HTR-8/SVneo (cell line): ENCODE measurements at regions not wholly inside any gene's neighbourhood (a gene's known extent, or its start where the extent isn't known, plus 50 kb on each side); places are given as distances from the start of the nearest gene placed in this dataset.
A peak's percentile ranks its signal among the peaks of the same experiment; 100 is the strongest.
"Not testable (repeated sequence)": the region's sequence is repeated elsewhere in the genome, so short reads cannot be mapped to it uniquely, and the experiment has no call there.

Experiments
- DNase-seq: peaks from one replicate; pipeline ENCODE4 v3.0.0; 2011; ENCODE audit warnings: low spot score, mixed read lengths; ENCODE audit not compliant: insufficient read length
- FAIRE-seq: peaks from 2 replicates; lab custom pipeline; 2011; peaks lifted over from hg19 to GRCh38; lab: Jason Lieb, UNC

- FAIRE-seq = not testable (repeated sequence)
These were observed 72.4 kb downstream of the HNRNPD start for GRCh38 chr4:82301390-82301789.

GRCh38 chr4:82293304-82293703, 80.5 kb downstream of the HNRNPD start:
- FAIRE-seq (no peak), DNase-seq (no peak)

More at GRCh38 chr4:82301390-82301789, 72.4 kb downstream of the HNRNPD start:
- not testable (repeated sequence) for DNase-seq

GRCh38 chr4:82287720-82288119, 86.1 kb downstream of the HNRNPD start:
- DNase-seq (no peak), FAIRE-seq (no peak)

GRCh38 chr4:82284858-82285805, 88.7 kb downstream of the HNRNPD start:
- DNase-seq = peak; percentile 93
- peak; percentile 94 for FAIRE-seq

- FAIRE-seq (no peak), DNase-seq (no peak)
These were observed 89.3 kb downstream of the HNRNPD start for GRCh38 chr4:82284475-82284857.

GRCh38 chr4:82282875-82283274, 90.9 kb downstream of the HNRNPD start:
- no peak for FAIRE-seq
- no peak for DNase-seq

- not testable (repeated sequence) for FAIRE-seq, DNase-seq
These were observed 94.2 kb downstream of the HNRNPD start for GRCh38 chr4:82279550-82279949.

- FAIRE-seq (no peak), DNase-seq (no peak)
These were observed 97.5 kb downstream of the HNRNPD start for GRCh38 chr4:82276332-82276640.

- FAIRE-seq (no peak), DNase-seq (no peak)
These were observed 98.1 kb downstream of the HNRNPD start for GRCh38 chr4:82275431-82276331.

GRCh38 chr4:82274700-82275099, 99.1 kb downstream of the HNRNPD start:
- DNase-seq, FAIRE-seq: not testable (repeated sequence)

- DNase-seq, FAIRE-seq: not testable (repeated sequence)
These were observed 101.3 kb downstream of the HNRNPD start for GRCh38 chr4:82272523-82272922.

- not testable (repeated sequence) for FAIRE-seq, DNase-seq
These were observed 101.8 kb downstream of the HNRNPD start for GRCh38 chr4:82271915-82272480.

- DNase-seq = no peak
- FAIRE-seq = no peak
These were observed 105.0 kb downstream of the HNRNPD start for GRCh38 chr4:82268826-82269193.

GRCh38 chr4:82268050-82268825, 105.6 kb downstream of the HNRNPD start:
- DNase-seq (peak; percentile 34), FAIRE-seq (no peak)

- FAIRE-seq (no peak), DNase-seq (no peak)
These were observed 106.3 kb downstream of the HNRNPD start for GRCh38 chr4:82267506-82267905.

GRCh38 chr4:82266345-82266744, 107.4 kb downstream of the HNRNPD start:
- FAIRE-seq = no peak
- no peak for DNase-seq

- no peak for FAIRE-seq
- no peak for DNase-seq
These were observed 112.7 kb downstream of the HNRNPD start for GRCh38 chr4:82261084-82261483.

GRCh38 chr4:82260632-82261031, 113.2 kb downstream of the HNRNPD start:
- no peak for DNase-seq
- no peak for FAIRE-seq

- FAIRE-seq = no peak
- DNase-seq = no peak
These were observed 117.1 kb downstream of the HNRNPD start for GRCh38 chr4:82256718-82257117.

GRCh38 chr4:82255657-82256056, 118.1 kb downstream of the HNRNPD start:
- FAIRE-seq (no peak), DNase-seq (no peak)
